GM12872 (cell line): ENCODE measurements at regions not wholly inside any gene's neighbourhood (a gene's known extent, or its start where the extent isn't known, plus 50 kb on each side); places are given as distances from the start of the nearest gene placed in this dataset.

Experiments used
- CTCF ChIP-seq: IDR thresholded peaks from 3 replicates; pipeline ENCODE4 v1.5.1; 2011; ENCODE audit warnings: low read depth, mild to moderate bottlenecking, low read length, moderate library complexity; ENCODE audit not compliant: insufficient read depth

- no peak for TF ChIP-seq CTCF
Observed at GRCh38 chr18:40120356-40120755, 1834.7 kb upstream of the PIK3C3 start.

GRCh38 chr18:40110455-40110854 lies 1844.6 kb upstream of the PIK3C3 start:
- TF ChIP-seq CTCF, result no peak

GRCh38 chr18:40109252-40110049 lies 1845.6 kb upstream of the PIK3C3 start:
- no peak for TF ChIP-seq CTCF

GRCh38 chr18:40108596-40108995 lies 1846.4 kb upstream of the PIK3C3 start:
- no peak for TF ChIP-seq CTCF

- no peak for TF ChIP-seq CTCF
Observed at GRCh38 chr18:40102903-40103302, 1852.1 kb upstream of the PIK3C3 start.

- no peak for TF ChIP-seq CTCF
Observed at GRCh38 chr18:40099641-40100040, 1855.4 kb upstream of the PIK3C3 start.

- no peak for TF ChIP-seq CTCF
Observed at GRCh38 chr18:40096675-40097074, 1858.4 kb upstream of the PIK3C3 start.
